ENCODE measurements at regions not wholly inside any gene's neighbourhood (a gene's known extent, or its start where the extent isn't known, plus 50 kb on each side); places are given as distances from the start of the nearest gene placed in this dataset.

- TF ChIP-seq USF2 (IDR thresholded peaks at IDR 0.05; ENCODE audit: borderline replicate concordance, low read depth, low read length) (no peak), SMC3 (IDR thresholded peaks at IDR 0.05; ENCODE audit: low read depth, low read length) (no peak), CTCF (IDR thresholded peaks at IDR 0.05) (no peak), IRF3 (IDR thresholded peaks at IDR 0.05; ENCODE audit: low read depth, low read length) (no peak), GABPA (IDR thresholded peaks at IDR 0.05; ENCODE audit: low read depth) (no peak), EZH2phosphoT487 (IDR thresholded peaks at IDR 0.05; ENCODE audit: borderline replicate concordance, low read depth) (no peak), POLR2AphosphoS5 (IDR thresholded peaks at IDR 0.05; ENCODE audit: low read depth, low read length) (no peak)
Observed at GRCh38 chr6:43946641-43947363, 176.8 kb downstream of the VEGFA start.

Data from SK-N-SH (cell line).